SK-N-SH (cell line): ENCODE measurements at regions not wholly inside any gene's neighbourhood (a gene's known extent, or its start where the extent isn't known, plus 50 kb on each side); places are given as distances from the start of the nearest gene placed in this dataset.

Source experiments
- CTCF ChIA-PET: fragments of 300-600, 350-600 bp; formaldehyde crosslinking; extraction: SDS; loops from one replicate; lab custom pipeline; 2021; lab: Yijun Ruan, JAX
- POLR2A ChIA-PET: fragments of 350-600 bp; sonication (Branson Sonifier 250); formaldehyde crosslinking; extraction: SDS; loops from one replicate; lab custom pipeline; 2020; ENCODE audit warnings: antibody characterized with exemption, inconsistent platforms; lab: Yijun Ruan, JAX
- DNase-seq: peaks from one replicate; pipeline ENCODE4 v3.0.0; 2012
- H2AFZ ChIP-seq: fragments of 200-600 bp; sonication (generic); 2 replicates; pipeline ENCODE4 v1.8.1; 2016; ENCODE audit warnings: antibody characterized with exemption, mild to moderate bottlenecking, low read depth
- H3F3A ChIP-seq: fragments of 200-600 bp; sonication (generic); replicated peaks from 2 replicates; pipeline ENCODE3; 2016; ENCODE audit warnings: antibody characterized with exemption, mild to moderate bottlenecking; ENCODE audit not compliant: insufficient read depth
- H3K27ac ChIP-seq, 2 experiments: fragments of 200-500 bp in 1 of 2; fragments of 200-600 bp in 1 of 2; sonication (Bioruptor generic) in 1 of 2; sonication (generic), shearing (Covaris generic) in 1 of 2; 2 replicates each; pipeline versions ENCODE4 v1.5.1 to v1.6.1; 2014 to 2016; ENCODE audit warnings: low read depth in 2 of 2, inconsistent platforms in 1 of 2, low read length in 1 of 2, mild to moderate bottlenecking in 1 of 2, mixed read lengths in 1 of 2
- H3K27me3 ChIP-seq: fragments of 200-600 bp; sonication (generic), shearing (Covaris generic); 2 replicates; pipeline ENCODE4 v1.6.1; 2016; ENCODE audit warnings: mixed run types; ENCODE audit not compliant: insufficient read depth
- H3K36me3 ChIP-seq, 2 experiments: fragments of 200-500 bp in 1 of 2; fragments of 200-600 bp in 1 of 2; sonication (Bioruptor generic) in 1 of 2; sonication (generic) in 1 of 2; replicated peaks in 1 of 2; 2 replicates each; pipeline versions ENCODE3 to v1.5.1; 2014 to 2016; ENCODE audit warnings: low read length in 1 of 2, mild to moderate bottlenecking in 1 of 2; ENCODE audit not compliant: insufficient read depth in 2 of 2, control insufficient read depth in 1 of 2
- H3K4me1 ChIP-seq, 2 experiments: fragments of 200-500 bp in 1 of 2; fragments of 200-600 bp in 1 of 2; sonication (Bioruptor generic) in 1 of 2; sonication (generic), shearing (Covaris generic) in 1 of 2; 2 replicates each; pipeline versions ENCODE4 v1.5.1 to v1.6.1; 2014 to 2016; ENCODE audit warnings: low read depth in 1 of 2, low read length in 1 of 2, mixed run types in 1 of 2; ENCODE audit not compliant: insufficient read depth in 2 of 2, control insufficient read depth in 1 of 2
- H3K4me2 ChIP-seq: fragments of 200-600 bp; sonication (generic), shearing (Covaris generic); 2 replicates; pipeline ENCODE4 v1.6.1; 2017; ENCODE audit warnings: mixed run types
- H3K4me3 ChIP-seq, 2 experiments: fragments of 200-500 bp in 1 of 2; fragments of 200-600 bp in 1 of 2; sonication (Bioruptor generic) in 1 of 2; sonication (generic), shearing (Covaris generic) in 1 of 2; 2 replicates each; pipeline versions ENCODE4 v1.5.1 to v1.8.1; 2014 to 2016; ENCODE audit warnings: low read depth in 2 of 2, inconsistent platforms in 1 of 2, low read length in 1 of 2, mild to moderate bottlenecking in 1 of 2, mixed read lengths in 1 of 2, moderate library complexity in 1 of 2
- H3K79me2 ChIP-seq: fragments of 200-600 bp; sonication (generic); 2 replicates; pipeline ENCODE4 v1.8.1; 2017; ENCODE audit warnings: mild to moderate bottlenecking; ENCODE audit not compliant: insufficient read depth
- H3K9ac ChIP-seq: fragments of 200-600 bp; sonication (generic); 2 replicates; pipeline ENCODE4 v1.6.1; 2017; ENCODE audit warnings: mixed run types
- H3K9me2 ChIP-seq: fragments of 200-600 bp; sonication (generic); 2 replicates; pipeline ENCODE4 v1.6.1; 2017; ENCODE audit warnings: mixed run types
- H3K9me3 ChIP-seq: fragments of 200-600 bp; sonication (generic); 2 replicates; pipeline ENCODE4 v1.6.1; 2017; ENCODE audit warnings: mixed run types, mild to moderate bottlenecking, moderate library complexity
- H4K20me1 ChIP-seq: fragments of 200-600 bp; sonication (generic); 2 replicates; pipeline ENCODE4 v1.6.1; 2017; ENCODE audit warnings: mild to moderate bottlenecking, mixed run types; ENCODE audit not compliant: insufficient read depth
- ELF1 ChIP-seq: IDR thresholded peaks from 2 replicates; pipeline ENCODE4 v1.4.0; 2012
- FOSL2 ChIP-seq: IDR thresholded peaks from 2 replicates; pipeline ENCODE4 v1.4.0; 2012; ENCODE audit warnings: low read depth, mild to moderate bottlenecking, moderate library complexity, borderline replicate concordance
- MAX ChIP-seq: IDR thresholded peaks from 2 replicates; pipeline ENCODE4 v1.4.0; 2012; ENCODE audit warnings: low read depth
- MXI1 ChIP-seq: IDR thresholded peaks from 2 replicates; pipeline ENCODE4 v1.6.1; 2012; ENCODE audit warnings: mild to moderate bottlenecking, low read depth, low read length, improper control_type of control experiment
- NRF1 ChIP-seq: IDR thresholded peaks from 2 replicates; pipeline ENCODE4 v1.6.1; 2012; ENCODE audit warnings: low read depth, mild to moderate bottlenecking, low read length
- POLR2AphosphoS5 ChIP-seq: IDR thresholded peaks from 2 replicates; pipeline ENCODE4 v1.6.1; 2012; ENCODE audit warnings: low read depth, low read length
- RAD21 ChIP-seq: IDR thresholded peaks from 2 replicates; pipeline ENCODE4 v1.6.1; 2012; ENCODE audit warnings: mild to moderate bottlenecking, low read length
- REST ChIP-seq: IDR thresholded peaks from 2 replicates; pipeline ENCODE4 v1.6.1; 2012; ENCODE audit warnings: mild to moderate bottlenecking, low read depth, low read length, moderate library complexity
- RFX5 ChIP-seq: IDR thresholded peaks from 2 replicates; pipeline ENCODE4 v1.6.1; 2012; ENCODE audit warnings: mild to moderate bottlenecking, improper control_type of control experiment, low read length
- SIN3A ChIP-seq: IDR thresholded peaks from 2 replicates; pipeline ENCODE4 v1.6.1; 2012; ENCODE audit warnings: low read depth, mild to moderate bottlenecking, low read length, moderate library complexity, borderline replicate concordance
- TAF1 ChIP-seq: IDR thresholded peaks from 2 replicates; pipeline ENCODE4 v1.6.1; 2012; ENCODE audit warnings: low read depth, mild to moderate bottlenecking, low read length, moderate library complexity, borderline replicate concordance
- USF2 ChIP-seq: fragments of 150-350 bp; IDR thresholded peaks from 2 replicates; pipeline ENCODE4 v1.6.1; 2017; ENCODE audit warnings: antibody characterized with exemption, low read length, low read depth, borderline replicate concordance
- YY1 ChIP-seq: IDR thresholded peaks from 2 replicates; pipeline ENCODE4 v1.4.0; 2012; ENCODE audit warnings: low read depth, mild to moderate bottlenecking
- WGBS: methylation state at CpG from one replicate; pipeline ENCODE4 v1.1.6; 2017; ENCODE audit warnings: low lambda C conversion rate; 5-methylcytosine and 5-hydroxymethylcytosine counted together

GRCh38 chr6:168181316-168181715, 102.3 kb upstream of the FRMD1 start:
- no peak overlapping the region for H3K27ac ChIP-seq
- WGBS, result 40% methylated on average over 6 of the region's 6 CpGs
- no peaks in the 10 kb centered on the region for H3K9me2 ChIP-seq
- no peaks in the 10 kb centered on the region for H4K20me1 ChIP-seq
- ChIA-PET POLR2A (no interaction called here), CTCF (no interaction called here)
- no peak for DNase-seq
- no peak overlapping the region for H3K4me2 ChIP-seq
- H3K36me3 ChIP-seq, result no peaks in the 10 kb centered on the region
- no peaks in the 10 kb centered on the region for H3K79me2 ChIP-seq
- H2AFZ ChIP-seq, result no peak overlapping the region
- TF ChIP-seq NRF1, result no peak
- TF ChIP-seq USF2, result no peak
- no peak for TF ChIP-seq REST
- no peak for TF ChIP-seq RFX5
- no peak for TF ChIP-seq SIN3A
- TF ChIP-seq, all 33 proteins: peak for 0
- Histone ChIP-seq H3K27me3 (no peaks in the 10 kb centered on the region), H3K9ac (no peak overlapping the region), H3K4me3 (no peak overlapping the region), H3K9me3 (no peaks in the 10 kb centered on the region), H3F3A (no peaks in the 10 kb centered on the region), H3K4me1 (peaks cover 2 to 7% of the 10 kb centered on the region in 2 experiments; a peak in 2 of 4 replicates)

- Histone ChIP-seq H3K9me2 (no peaks in the 10 kb centered on the region), H3K9ac (no peak overlapping the region), H3K79me2 (no peaks in the 10 kb centered on the region), H3K27me3 (no peaks in the 10 kb centered on the region), H3F3A (no peaks in the 10 kb centered on the region), H2AFZ (no peak overlapping the region), H3K27ac (no peak overlapping the region), H3K4me2 (no peak overlapping the region), H3K4me3 (no peak overlapping the region), H3K36me3 (no peaks in the 10 kb centered on the region), H3K4me1 (peaks cover 2 to 7% of the 10 kb centered on the region in 2 experiments; a peak in 2 of 4 replicates), H4K20me1 (no peaks in the 10 kb centered on the region), H3K9me3 (no peaks in the 10 kb centered on the region)
- CTCF ChIA-PET, result no interaction called here
- no peak for TF ChIP-seq POLR2AphosphoS5
- no peak for TF ChIP-seq REST
- no peak for TF ChIP-seq MAX
- TF ChIP-seq TAF1, result no peak
- TF ChIP-seq FOSL2, result no peak
- no peak for TF ChIP-seq YY1
- TF ChIP-seq MXI1, result no peak
- TF ChIP-seq RAD21, result no peak
- no peak for TF ChIP-seq ELF1
- POLR2A ChIA-PET, result no interaction called here
- DNase-seq, result no peak
- WGBS, result 64% methylated on average over 19 of the region's 19 CpGs
Observed at GRCh38 chr6:168180548-168181011, 101.6 kb upstream of the FRMD1 start.
